GM23248 (cell line): ENCODE measurements at regions not wholly inside any gene's neighbourhood (a gene's known extent, or its start where the extent isn't known, plus 50 kb on each side); places are given as distances from the start of the nearest gene placed in this dataset.

Experiments used
- EZH2 ChIP-seq: fragments of 200-600 bp; sonication (generic); IDR thresholded peaks from 2 replicates; pipeline ENCODE4 v1.6.1; 2018; ENCODE audit warnings: antibody characterized with exemption, mild to moderate bottlenecking; ENCODE audit not compliant: insufficient read depth, poor library complexity, severe bottlenecking
- EZH2phosphoT487 ChIP-seq: fragments of 200-600 bp; sonication (generic); IDR thresholded peaks from 2 replicates; pipeline ENCODE4 v1.6.1; 2018; ENCODE audit warnings: antibody characterized with exemption, moderate library complexity, mild to moderate bottlenecking, low read depth; ENCODE audit not compliant: insufficient read depth

DNA sequence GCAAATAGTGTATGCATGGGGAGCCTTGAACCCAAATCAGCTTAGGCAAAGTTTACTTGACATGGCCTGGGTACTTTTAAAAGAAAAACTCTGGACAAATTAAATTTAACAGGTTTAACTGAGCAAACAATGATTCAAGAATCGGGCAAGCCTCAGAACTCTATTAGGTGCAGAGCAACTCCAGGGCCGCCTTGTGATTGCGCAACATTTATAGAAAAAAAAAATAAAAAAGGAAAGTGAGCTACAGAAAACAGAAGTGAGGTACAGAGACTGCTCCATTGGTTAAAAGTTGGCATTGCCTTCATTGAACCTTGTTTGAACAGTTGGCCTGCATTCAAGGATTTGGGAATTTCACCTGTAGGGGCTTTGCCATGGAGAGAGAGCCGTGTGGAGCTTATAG lies 421.0 kb upstream of the TSHZ3 start:
- TF ChIP-seq EZH2phosphoT487, result no peak
- no peak for TF ChIP-seq EZH2
